Thyroid gland (tissue), 4 donors: ENCODE measurements at regions not wholly inside any gene's neighbourhood (a gene's known extent, or its start where the extent isn't known, plus 50 kb on each side); places are given as distances from the start of the nearest gene placed in this dataset.

ENCODE experiments used
- POLR2A ChIP-seq, 2 donors: fragments of 450-650 bp; IDR thresholded peaks; one replicate each; pipeline ENCODE4 v1.6.1; 2017; ENCODE audit warnings: antibody characterized with exemption in 2 of 2, mild to moderate bottlenecking in 2 of 2, moderate library complexity in 1 of 2
- TF ChIP-seq, protein P1 (sequence below), 6 experiments: fragments of 200-600 bp in 3 of 6; fragments of 450-650 bp in 3 of 6; sonication (generic) in 3 of 6; IDR thresholded peaks; one replicate each; pipeline ENCODE4 v1.5.1; 2016 to 2019; ENCODE audit warnings: antibody characterized with exemption in 6 of 6, mild to moderate bottlenecking in 2 of 6, inconsistent platforms in 1 of 6, moderate library complexity in 1 of 6

DNA sequence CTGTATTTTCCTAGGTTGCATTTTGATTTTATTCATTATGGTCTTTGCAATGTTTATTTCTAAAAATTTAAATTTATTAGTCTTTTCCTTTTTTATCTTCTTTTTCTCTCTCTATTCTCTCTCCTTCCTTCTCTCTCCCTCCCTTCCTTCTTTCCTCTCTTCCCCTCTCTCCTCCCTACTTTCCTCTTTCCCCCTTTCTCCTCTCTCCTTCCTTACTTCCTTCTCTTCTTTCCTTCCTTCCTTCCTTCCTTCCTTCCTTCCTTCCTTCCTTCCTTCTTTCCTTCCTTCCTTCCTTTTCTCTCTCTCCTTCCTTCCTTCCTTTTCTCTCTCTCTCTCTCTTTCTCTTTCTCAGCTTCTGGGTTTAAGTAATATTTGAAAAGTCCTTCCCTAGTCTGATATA is 72.8 kb upstream of the RASGRF1 start:
- TF ChIP-seq POLR2A (IDR thresholded peaks at IDR 0.05) = no peak
- TF ChIP-seq, protein P1, sequence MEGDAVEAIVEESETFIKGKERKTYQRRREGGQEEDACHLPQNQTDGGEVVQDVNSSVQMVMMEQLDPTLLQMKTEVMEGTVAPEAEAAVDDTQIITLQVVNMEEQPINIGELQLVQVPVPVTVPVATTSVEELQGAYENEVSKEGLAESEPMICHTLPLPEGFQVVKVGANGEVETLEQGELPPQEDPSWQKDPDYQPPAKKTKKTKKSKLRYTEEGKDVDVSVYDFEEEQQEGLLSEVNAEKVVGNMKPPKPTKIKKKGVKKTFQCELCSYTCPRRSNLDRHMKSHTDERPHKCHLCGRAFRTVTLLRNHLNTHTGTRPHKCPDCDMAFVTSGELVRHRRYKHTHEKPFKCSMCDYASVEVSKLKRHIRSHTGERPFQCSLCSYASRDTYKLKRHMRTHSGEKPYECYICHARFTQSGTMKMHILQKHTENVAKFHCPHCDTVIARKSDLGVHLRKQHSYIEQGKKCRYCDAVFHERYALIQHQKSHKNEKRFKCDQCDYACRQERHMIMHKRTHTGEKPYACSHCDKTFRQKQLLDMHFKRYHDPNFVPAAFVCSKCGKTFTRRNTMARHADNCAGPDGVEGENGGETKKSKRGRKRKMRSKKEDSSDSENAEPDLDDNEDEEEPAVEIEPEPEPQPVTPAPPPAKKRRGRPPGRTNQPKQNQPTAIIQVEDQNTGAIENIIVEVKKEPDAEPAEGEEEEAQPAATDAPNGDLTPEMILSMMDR (IDR thresholded peaks at IDR 0.05) = no peak
